HFF-Myc (cell line): ENCODE measurements at regions not wholly inside any gene's neighbourhood (a gene's known extent, or its start where the extent isn't known, plus 50 kb on each side); places are given as distances from the start of the nearest gene placed in this dataset.

Source experiments
- DNase-seq: peaks from one replicate; pipeline ENCODE4 v3.0.0-alpha.2; 2011; ENCODE audit warnings: low read depth; ENCODE audit errors: extremely low read depth
- H3K4me3 ChIP-seq: replicated peaks from 2 replicates; pipeline ENCODE4 v1.5.1; 2011; ENCODE audit warnings: low read depth, mild to moderate bottlenecking, control low read depth, low read length
- TF ChIP-seq, protein P1 (sequence below): IDR thresholded peaks from 2 replicates; pipeline ENCODE4 v1.5.1; 2012; ENCODE audit warnings: mild to moderate bottlenecking, low read depth, low read length, control low read depth; ENCODE audit errors: missing control alignments

DNA sequence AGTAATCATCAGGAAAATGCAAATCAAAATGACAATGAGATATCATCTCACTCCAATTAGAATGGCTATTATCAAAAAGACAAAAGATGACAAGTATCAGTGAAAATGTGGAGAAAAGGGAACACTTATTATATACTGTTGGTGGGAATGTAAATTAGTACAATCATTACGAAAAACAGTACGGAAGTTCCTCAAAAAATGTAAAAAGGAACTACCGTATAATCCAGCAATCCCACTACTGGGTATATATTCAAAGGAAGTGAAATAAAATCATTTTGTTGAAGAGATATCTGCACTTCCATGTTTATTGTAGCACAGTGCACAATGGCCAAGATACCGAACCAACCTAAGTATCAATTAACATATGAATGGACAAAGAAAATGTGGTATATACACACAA lies 52.4 kb upstream of the TEX51 start:
- DNase-seq, result no peak
- no peak overlapping the region for H3K4me3 ChIP-seq
- TF ChIP-seq, protein P1, sequence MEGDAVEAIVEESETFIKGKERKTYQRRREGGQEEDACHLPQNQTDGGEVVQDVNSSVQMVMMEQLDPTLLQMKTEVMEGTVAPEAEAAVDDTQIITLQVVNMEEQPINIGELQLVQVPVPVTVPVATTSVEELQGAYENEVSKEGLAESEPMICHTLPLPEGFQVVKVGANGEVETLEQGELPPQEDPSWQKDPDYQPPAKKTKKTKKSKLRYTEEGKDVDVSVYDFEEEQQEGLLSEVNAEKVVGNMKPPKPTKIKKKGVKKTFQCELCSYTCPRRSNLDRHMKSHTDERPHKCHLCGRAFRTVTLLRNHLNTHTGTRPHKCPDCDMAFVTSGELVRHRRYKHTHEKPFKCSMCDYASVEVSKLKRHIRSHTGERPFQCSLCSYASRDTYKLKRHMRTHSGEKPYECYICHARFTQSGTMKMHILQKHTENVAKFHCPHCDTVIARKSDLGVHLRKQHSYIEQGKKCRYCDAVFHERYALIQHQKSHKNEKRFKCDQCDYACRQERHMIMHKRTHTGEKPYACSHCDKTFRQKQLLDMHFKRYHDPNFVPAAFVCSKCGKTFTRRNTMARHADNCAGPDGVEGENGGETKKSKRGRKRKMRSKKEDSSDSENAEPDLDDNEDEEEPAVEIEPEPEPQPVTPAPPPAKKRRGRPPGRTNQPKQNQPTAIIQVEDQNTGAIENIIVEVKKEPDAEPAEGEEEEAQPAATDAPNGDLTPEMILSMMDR, result no peak
